GM18505 (cell line): ENCODE measurements at regions not wholly inside any gene's neighbourhood (a gene's known extent, or its start where the extent isn't known, plus 50 kb on each side); places are given as distances from the start of the nearest gene placed in this dataset.

Source experiments
- ATAC-seq: cut with Tn5 transposase; IDR thresholded peaks from one replicate; pipeline ENCODE4 v1.9.1; 2021; ENCODE audit not compliant: unreplicated experiment
- POLR2A ChIP-seq: IDR thresholded peaks from 4 replicates; pipeline ENCODE4 v1.6.1; 2011; ENCODE audit warnings: borderline replicate concordance; ENCODE audit not compliant: insufficient read depth, insufficient read length; ENCODE audit errors: extremely low read depth

GRCh38 chr2:64704161-64704560 lies 50.4 kb upstream of the SERTAD2 start:
- ATAC-seq: no peak
- TF ChIP-seq POLR2A: no peak

- no peak for TF ChIP-seq POLR2A
- no peak for ATAC-seq
Observed at GRCh38 chr2:64704996-64705395, 51.3 kb upstream of the SERTAD2 start.

DNA sequence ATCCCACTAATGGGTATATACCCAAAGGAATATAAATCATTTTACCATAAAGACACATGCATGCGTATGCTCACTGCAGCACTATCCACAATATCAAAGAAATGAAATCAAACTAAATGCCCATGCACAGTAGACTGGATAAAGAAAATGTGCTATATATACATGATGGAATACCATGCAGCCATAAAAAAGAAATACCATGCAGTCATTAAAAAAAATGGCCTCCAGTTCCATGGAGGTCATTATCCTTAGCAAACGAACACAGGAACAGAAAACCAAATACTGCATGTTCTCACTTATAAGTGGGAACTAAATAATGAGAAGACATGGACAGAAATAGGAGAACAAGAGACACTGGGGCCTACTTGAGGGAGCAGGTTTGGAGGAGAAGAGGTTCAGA lies 53.6 kb upstream of the SERTAD2 start:
- ATAC-seq: no peak

GRCh38 chr2:64708829-64709228 lies 55.1 kb upstream of the SERTAD2 start:
- no peak for TF ChIP-seq POLR2A
- ATAC-seq: no peak

More for the DNA sequence above, 53.6 kb upstream of the SERTAD2 start:
- no peak for TF ChIP-seq POLR2A

DNA sequence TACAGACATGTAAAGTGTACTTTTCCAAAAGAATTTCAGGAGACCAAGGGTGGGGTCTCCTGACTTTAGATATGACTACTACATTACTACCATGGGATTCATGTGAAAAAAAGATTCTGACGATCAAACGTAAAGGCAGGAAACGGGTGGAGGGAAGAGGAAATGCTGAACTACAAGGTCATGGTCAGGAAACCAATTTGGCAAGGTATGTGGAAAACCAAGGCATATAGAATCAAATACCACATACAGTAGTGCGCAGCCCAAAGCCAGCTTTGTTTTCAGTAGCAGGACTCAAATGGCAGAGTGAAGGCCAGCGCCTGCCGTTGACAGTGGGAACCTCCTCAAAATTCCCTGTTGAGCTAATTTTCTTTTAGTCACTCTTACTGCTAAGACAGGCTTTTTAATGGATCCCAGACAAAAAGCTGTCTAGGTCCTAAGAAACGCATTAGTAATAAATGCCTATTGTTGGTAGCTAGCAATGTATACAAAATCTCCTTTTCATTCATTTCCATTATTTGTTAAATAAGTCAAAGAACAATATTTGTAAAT lies 57.6 kb upstream of the SERTAD2 start:
- ATAC-seq: no peak
- TF ChIP-seq POLR2A: no peak

DNA sequence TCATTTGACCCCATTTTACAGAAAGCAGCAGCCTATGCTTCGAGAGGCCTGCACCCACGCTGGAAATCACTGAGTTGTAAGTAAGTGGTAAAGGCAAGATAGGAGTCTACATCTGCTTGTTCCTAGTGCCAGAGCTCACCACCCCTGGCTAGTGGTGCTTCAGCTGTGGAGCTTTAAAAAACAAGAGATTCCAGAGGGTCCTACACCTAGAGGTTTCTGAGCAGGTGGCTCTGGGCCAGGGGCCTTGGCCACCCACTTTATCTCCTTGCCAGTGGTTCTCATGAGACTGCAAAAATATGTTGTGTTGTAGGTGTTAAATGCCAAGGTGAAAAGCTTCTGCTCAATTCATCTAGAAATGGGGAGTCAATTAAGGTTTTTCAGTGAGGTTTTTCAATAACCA lies 60.0 kb upstream of the SERTAD2 start:
- ATAC-seq: no peak
- TF ChIP-seq POLR2A: no peak

DNA sequence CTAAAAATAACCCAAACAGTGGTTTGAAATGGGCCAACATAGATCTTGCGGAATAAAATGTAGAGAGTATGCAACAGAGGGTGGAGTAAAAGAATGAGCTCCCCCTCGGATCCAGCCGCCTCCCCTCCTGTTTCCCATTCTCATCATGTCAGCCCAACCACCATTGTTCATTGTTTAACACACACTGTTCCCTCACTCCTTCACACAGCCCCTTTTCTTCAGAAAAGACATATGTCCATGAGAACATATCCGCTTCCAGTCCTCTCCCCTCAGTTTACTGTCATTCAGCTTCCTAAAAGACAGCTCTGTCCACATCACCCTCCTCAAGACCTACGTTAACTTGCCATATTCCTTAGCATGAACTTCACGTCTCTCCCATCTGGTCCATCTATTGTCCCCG lies 62.9 kb upstream of the SERTAD2 start:
- TF ChIP-seq POLR2A: no peak
- no peak for ATAC-seq

- ATAC-seq: no peak
- TF ChIP-seq POLR2A: no peak
Observed at GRCh38 chr2:64718250-64718885, 64.7 kb upstream of the SERTAD2 start.

DNA sequence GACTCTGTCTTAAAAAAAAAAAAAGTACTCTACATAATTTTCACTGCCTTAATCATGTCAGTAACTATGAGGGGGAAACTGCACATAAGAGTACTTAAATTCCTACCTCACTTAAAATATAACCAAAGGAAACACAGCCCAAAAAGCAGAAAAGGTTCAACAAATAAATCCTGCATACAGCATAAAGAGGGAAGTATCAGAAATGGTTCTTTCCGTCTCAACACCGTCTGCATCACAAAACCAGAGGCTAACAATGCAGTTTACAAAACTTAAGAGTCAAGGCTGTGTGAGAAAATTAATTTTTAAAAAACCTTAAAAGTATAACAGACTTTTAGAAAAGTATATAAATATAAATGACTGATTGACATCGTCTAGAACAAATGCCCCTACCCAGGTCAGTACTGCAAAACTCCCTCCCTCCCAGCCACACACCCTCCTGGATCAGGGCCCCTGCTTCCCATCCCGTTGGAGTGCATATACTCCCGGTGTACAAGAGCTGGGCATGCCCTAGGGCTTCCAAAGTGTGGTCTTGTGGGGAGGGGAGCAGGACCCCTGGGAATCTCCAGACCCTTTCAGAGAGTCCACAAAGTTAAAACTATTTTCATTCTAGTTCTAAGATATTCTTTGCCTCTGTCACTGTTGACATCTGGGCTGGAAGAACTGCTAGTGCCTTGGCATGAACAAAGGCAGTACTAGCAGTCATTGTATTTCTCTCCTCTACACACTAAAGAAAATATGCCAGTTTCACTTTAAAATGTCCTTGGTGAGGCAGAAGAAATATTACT lies 67.0 kb upstream of the SERTAD2 start:
- no peak for TF ChIP-seq POLR2A
- ATAC-seq: no peak

- ATAC-seq: no peak
Observed at GRCh38 chr2:64721320-64721623, 67.6 kb upstream of the SERTAD2 start.

DNA sequence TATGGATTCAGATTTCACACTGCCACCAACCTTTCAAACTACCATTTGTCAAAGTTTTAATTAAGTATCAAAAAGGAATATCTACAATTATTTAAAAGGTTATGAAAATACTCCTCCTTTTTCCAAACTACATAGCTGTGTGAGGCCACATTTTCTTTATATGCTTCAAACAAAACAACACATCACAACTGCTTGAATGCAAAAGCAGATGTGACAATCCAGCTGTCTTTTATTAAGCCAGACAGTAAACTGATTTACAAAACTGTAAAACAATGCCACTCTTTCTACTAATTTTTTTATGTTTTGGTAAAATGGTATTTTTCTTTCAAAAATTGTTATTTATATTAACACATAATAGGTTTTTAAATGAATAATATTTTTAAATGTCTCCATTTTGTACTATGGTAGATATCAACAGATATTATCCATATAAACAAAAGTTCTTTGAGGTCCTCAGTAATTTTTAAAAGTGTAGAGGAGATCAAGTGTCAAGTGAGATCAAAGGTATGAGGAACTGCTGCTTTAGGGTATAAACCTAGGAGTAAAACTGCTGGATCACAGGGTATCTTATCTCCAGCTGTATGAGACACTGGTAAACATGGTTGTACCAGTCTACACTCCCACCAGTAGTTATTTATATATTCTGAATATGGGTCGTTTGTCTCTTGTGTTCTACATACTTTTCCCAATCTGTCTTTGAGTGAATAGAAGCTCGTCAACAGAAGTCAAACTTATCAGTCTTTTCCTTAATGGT lies 68.8 kb upstream of the SERTAD2 start:
- no peak for TF ChIP-seq POLR2A
- no peak for ATAC-seq

More at GRCh38 chr2:64721320-64721623, 67.6 kb upstream of the SERTAD2 start:
- TF ChIP-seq POLR2A: no peak

DNA sequence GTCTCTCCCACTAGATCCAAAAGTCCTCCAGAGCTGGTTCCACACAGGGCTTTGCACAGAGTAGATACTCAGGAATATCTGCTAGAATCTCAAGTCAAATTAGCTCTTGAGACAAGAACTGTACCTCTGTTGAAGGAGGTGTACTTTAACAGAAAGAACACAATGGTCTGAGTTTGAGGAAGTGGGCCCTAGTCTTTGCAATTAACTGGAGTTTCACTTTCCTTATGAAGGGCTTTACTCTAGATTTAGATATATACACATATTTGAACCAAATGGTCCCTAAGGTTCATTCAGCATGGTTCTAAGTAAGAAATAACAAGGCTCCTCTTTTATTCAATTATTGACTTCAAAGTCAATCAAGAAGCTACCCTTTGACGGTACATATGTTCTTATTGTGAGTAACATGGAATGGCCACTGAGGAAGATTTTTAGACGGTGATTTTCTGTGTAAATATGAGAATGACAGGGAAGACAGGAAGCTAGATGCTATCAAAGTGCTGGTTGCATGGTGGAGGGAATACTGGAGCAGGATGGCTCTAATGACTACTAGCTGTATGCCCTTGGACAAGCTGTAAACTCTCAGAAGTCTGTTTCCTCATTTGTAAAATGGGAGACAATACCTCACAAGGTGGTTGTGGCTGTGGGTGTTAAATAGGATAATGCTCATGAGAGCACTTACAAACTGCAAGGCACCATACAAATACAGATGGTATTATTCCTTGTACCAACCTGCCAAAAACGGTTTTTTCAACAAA lies 73.5 kb upstream of the SERTAD2 start:
- ATAC-seq: peak; percentile 61
- no peak for TF ChIP-seq POLR2A
